ENCODE measurements at regions not wholly inside any gene's neighbourhood (a gene's known extent, or its start where the extent isn't known, plus 50 kb on each side); places are given as distances from the start of the nearest gene placed in this dataset.

DNA sequence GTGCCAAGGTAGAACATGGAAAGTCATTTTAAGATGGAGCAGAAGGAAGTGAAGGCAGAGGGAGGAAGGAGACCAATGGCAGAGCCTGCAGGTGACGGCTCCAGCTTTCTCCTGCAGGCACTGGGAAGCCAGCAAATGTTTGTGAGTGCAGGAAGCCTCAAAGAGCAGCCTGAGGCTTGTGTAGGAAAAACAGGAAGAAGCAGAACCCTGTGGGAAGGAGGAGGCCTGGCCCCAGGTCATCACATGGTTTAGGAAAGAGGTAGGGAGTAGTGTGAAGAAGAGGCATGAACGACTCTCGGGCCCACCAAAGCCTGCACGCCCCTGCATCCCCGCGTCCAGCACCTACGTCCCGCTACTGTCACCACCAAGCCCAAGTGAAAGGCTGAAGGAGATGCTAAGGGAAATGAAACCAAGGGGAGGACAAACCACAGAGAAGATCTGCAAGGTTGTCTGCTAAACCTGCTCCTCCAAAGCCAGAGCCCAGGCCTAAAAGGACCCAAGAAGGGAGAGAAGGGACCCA lies 151.5 kb downstream of the CHST1 start:
- H3K9ac ChIP-seq (ENCODE audit: low read depth in 1 of 2, low read length in 2 of 2): no peak overlapping the region
- H3K4me1 ChIP-seq (ENCODE audit: control insufficient read depth in 4 of 4, insufficient read depth in 4 of 4, low read length in 3 of 4): no peaks in the 10 kb centered on the region
- H3K9me3 ChIP-seq (ENCODE audit: control insufficient read depth in 4 of 4, low read length in 3 of 4): no peaks in the 10 kb centered on the region
- no peak for TF ChIP-seq RXRA (IDR thresholded peaks at IDR 0.05)
- no peak for TF ChIP-seq NR2F2 (IDR thresholded peaks at IDR 0.05)
- no peak for TF ChIP-seq YY1 (IDR thresholded peaks at IDR 0.05)
- TF ChIP-seq EGR1 (IDR thresholded peaks at IDR 0.05; ENCODE audit: low read depth in 2 of 2): no peak
- TF ChIP-seq SP1 (IDR thresholded peaks at IDR 0.05): no peak
- TF ChIP-seq, protein P1, sequence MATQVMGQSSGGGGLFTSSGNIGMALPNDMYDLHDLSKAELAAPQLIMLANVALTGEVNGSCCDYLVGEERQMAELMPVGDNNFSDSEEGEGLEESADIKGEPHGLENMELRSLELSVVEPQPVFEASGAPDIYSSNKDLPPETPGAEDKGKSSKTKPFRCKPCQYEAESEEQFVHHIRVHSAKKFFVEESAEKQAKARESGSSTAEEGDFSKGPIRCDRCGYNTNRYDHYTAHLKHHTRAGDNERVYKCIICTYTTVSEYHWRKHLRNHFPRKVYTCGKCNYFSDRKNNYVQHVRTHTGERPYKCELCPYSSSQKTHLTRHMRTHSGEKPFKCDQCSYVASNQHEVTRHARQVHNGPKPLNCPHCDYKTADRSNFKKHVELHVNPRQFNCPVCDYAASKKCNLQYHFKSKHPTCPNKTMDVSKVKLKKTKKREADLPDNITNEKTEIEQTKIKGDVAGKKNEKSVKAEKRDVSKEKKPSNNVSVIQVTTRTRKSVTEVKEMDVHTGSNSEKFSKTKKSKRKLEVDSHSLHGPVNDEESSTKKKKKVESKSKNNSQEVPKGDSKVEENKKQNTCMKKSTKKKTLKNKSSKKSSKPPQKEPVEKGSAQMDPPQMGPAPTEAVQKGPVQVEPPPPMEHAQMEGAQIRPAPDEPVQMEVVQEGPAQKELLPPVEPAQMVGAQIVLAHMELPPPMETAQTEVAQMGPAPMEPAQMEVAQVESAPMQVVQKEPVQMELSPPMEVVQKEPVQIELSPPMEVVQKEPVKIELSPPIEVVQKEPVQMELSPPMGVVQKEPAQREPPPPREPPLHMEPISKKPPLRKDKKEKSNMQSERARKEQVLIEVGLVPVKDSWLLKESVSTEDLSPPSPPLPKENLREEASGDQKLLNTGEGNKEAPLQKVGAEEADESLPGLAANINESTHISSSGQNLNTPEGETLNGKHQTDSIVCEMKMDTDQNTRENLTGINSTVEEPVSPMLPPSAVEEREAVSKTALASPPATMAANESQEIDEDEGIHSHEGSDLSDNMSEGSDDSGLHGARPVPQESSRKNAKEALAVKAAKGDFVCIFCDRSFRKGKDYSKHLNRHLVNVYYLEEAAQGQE (IDR thresholded peaks at IDR 0.05): no peak
- no peak for TF ChIP-seq HNF4G (IDR thresholded peaks at IDR 0.05)
- TF ChIP-seq, protein P2, sequence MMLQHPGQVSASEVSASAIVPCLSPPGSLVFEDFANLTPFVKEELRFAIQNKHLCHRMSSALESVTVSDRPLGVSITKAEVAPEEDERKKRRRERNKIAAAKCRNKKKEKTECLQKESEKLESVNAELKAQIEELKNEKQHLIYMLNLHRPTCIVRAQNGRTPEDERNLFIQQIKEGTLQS (IDR thresholded peaks at IDR 0.05): no peak
- no peak for TF ChIP-seq HNF4A (conservative IDR thresholded peaks at IDR 0.05)
- no peak for TF ChIP-seq RAD21 (IDR thresholded peaks at IDR 0.05)
- no peak overlapping the region for H3K27ac ChIP-seq (ENCODE audit: low read depth in 1 of 2, low read length in 2 of 2)
- 83% methylated on average over 8 of the region's 8 CpGs for WGBS
- no peak for DNase-seq (ENCODE audit: low spot score)
- no peaks in the 10 kb centered on the region for H3K36me3 ChIP-seq (ENCODE audit: control insufficient read depth in 4 of 4, insufficient read depth in 3 of 4, low read depth in 1 of 4, low read length in 3 of 4)
- no peaks in the 10 kb centered on the region for H3K27me3 ChIP-seq (ENCODE audit: control insufficient read depth in 4 of 4, insufficient read depth in 4 of 4, low read length in 3 of 4)
- H3K4me3 ChIP-seq (ENCODE audit: low read depth in 1 of 3, low read length in 3 of 3): no peak overlapping the region

DNA sequence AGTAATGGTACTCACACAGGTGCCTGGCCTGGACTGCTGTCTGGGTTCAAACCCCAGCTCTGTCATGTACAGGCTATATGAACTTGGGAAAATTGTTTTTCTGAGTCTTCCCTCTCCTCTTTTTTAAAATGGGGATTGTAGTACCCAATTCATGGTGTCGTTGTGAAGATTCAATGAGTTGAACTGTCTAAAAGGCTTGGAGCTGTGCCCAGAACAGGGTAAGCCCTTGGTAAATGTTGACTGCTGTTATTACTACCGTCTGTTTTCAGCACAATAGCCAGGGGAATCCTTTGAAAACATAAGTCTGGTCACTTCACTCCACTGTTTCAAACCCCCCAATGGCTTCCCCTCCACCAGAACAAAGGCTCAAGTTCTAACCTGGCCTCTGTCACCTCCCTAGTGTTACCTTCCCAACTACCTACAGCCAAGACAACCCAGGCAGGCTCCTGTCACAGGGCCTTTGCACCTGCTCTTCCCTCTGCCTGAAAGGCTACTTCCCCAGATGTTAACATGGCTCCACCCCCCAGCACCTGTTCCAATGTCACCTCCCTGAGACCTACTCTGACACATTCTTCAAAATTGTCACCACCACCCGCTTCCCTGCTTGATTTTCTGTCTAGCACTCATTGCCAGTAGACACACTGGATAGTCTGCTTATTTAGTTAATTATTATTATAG lies 152.8 kb downstream of the CHST1 start:
- WGBS: 71% methylated on average over 3 of the region's 3 CpGs
- Histone ChIP-seq H3K36me3 (ENCODE audit: control insufficient read depth in 4 of 4, insufficient read depth in 3 of 4, low read depth in 1 of 4, low read length in 3 of 4) (no peaks in the 10 kb centered on the region), H3K9me3 (ENCODE audit: control insufficient read depth in 4 of 4, low read length in 3 of 4) (no peaks in the 10 kb centered on the region), H3K4me3 (ENCODE audit: low read depth in 1 of 3, low read length in 3 of 3) (no peak overlapping the region), H3K4me1 (ENCODE audit: control insufficient read depth in 4 of 4, insufficient read depth in 4 of 4, low read length in 3 of 4) (no peaks in the 10 kb centered on the region), H3K27ac (ENCODE audit: low read depth in 1 of 2, low read length in 2 of 2) (no peak overlapping the region), H3K27me3 (ENCODE audit: control insufficient read depth in 4 of 4, insufficient read depth in 4 of 4, low read length in 3 of 4) (no peaks in the 10 kb centered on the region), H3K9ac (ENCODE audit: low read depth in 1 of 2, low read length in 2 of 2) (no peak overlapping the region)
- TF ChIP-seq RAD21 (IDR thresholded peaks at IDR 0.05): no peak
- no peak for TF ChIP-seq NR2F2 (IDR thresholded peaks at IDR 0.05)
- TF ChIP-seq, protein P3, sequence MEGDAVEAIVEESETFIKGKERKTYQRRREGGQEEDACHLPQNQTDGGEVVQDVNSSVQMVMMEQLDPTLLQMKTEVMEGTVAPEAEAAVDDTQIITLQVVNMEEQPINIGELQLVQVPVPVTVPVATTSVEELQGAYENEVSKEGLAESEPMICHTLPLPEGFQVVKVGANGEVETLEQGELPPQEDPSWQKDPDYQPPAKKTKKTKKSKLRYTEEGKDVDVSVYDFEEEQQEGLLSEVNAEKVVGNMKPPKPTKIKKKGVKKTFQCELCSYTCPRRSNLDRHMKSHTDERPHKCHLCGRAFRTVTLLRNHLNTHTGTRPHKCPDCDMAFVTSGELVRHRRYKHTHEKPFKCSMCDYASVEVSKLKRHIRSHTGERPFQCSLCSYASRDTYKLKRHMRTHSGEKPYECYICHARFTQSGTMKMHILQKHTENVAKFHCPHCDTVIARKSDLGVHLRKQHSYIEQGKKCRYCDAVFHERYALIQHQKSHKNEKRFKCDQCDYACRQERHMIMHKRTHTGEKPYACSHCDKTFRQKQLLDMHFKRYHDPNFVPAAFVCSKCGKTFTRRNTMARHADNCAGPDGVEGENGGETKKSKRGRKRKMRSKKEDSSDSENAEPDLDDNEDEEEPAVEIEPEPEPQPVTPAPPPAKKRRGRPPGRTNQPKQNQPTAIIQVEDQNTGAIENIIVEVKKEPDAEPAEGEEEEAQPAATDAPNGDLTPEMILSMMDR (IDR thresholded peaks at IDR 0.05; ENCODE audit: low read depth, low read length, missing input control): no peak
- TF ChIP-seq GABPA (IDR thresholded peaks at IDR 0.05 in 1 of 2, conservative IDR thresholded peaks at IDR 0.05 in 1 of 2): no peak
- TF ChIP-seq FOXA1 (IDR thresholded peaks at IDR 0.05): no peak
- no peak for TF ChIP-seq TAF1 (conservative IDR thresholded peaks at IDR 0.05)
- no peak for TF ChIP-seq JUND (IDR thresholded peaks at IDR 0.05)
- TF ChIP-seq SP1 (IDR thresholded peaks at IDR 0.05): no peak
- no peak for TF ChIP-seq HNF4G (IDR thresholded peaks at IDR 0.05)
- no peak for TF ChIP-seq YY1 (IDR thresholded peaks at IDR 0.05)
- no peak for TF ChIP-seq EGR1 (IDR thresholded peaks at IDR 0.05; ENCODE audit: low read depth in 2 of 2)
- TF ChIP-seq, protein P2 (IDR thresholded peaks at IDR 0.05): no peak
- TF ChIP-seq RXRA (IDR thresholded peaks at IDR 0.05): no peak
- no peak for TF ChIP-seq FOXA2 (IDR thresholded peaks at IDR 0.05)
- no peak for TF ChIP-seq HNF4A (conservative IDR thresholded peaks at IDR 0.05)
- TF ChIP-seq, protein P4, sequence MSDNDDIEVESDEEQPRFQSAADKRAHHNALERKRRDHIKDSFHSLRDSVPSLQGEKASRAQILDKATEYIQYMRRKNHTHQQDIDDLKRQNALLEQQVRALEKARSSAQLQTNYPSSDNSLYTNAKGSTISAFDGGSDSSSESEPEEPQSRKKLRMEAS (IDR thresholded peaks at IDR 0.05): no peak
- TF ChIP-seq, protein P1 (IDR thresholded peaks at IDR 0.05): no peak
- TF ChIP-seq, protein P5, sequence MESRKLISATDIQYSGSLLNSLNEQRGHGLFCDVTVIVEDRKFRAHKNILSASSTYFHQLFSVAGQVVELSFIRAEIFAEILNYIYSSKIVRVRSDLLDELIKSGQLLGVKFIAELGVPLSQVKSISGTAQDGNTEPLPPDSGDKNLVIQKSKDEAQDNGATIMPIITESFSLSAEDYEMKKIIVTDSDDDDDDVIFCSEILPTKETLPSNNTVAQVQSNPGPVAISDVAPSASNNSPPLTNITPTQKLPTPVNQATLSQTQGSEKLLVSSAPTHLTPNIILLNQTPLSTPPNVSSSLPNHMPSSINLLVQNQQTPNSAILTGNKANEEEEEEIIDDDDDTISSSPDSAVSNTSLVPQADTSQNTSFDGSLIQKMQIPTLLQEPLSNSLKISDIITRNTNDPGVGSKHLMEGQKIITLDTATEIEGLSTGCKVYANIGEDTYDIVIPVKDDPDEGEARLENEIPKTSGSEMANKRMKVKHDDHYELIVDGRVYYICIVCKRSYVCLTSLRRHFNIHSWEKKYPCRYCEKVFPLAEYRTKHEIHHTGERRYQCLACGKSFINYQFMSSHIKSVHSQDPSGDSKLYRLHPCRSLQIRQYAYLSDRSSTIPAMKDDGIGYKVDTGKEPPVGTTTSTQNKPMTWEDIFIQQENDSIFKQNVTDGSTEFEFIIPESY (IDR thresholded peaks at IDR 0.05): no peak
- DNase-seq (ENCODE audit: low spot score): no peak

Measured in liver (tissue), 8 donors.